ENCODE measurements at regions not wholly inside any gene's neighbourhood (a gene's known extent, or its start where the extent isn't known, plus 50 kb on each side); places are given as distances from the start of the nearest gene placed in this dataset.

GRCh38 chr3:178079966-178080365 lies 456.3 kb upstream of the KCNMB2 start:
- no peak for DNase-seq
- H3K4me3 ChIP-seq (ENCODE audit: low read length) = no peak overlapping the region
- H3K4ac ChIP-seq (ENCODE audit: low read depth, low read length) = no peak overlapping the region
- no peak overlapping the region for H3K9ac ChIP-seq (ENCODE audit: low read length)
- no peak overlapping the region for H3K56ac ChIP-seq (ENCODE audit: low read length)
- no peaks in the 10 kb centered on the region for H3K79me1 ChIP-seq (ENCODE audit: low read length)
- WGBS (ENCODE audit: extremely low coverage, insufficient coverage, low lambda C conversion rate) = no CpG with 5 or more reads among the region's 1 CpG
- H2BK5ac ChIP-seq (ENCODE audit: low read length) = no peak overlapping the region
- H3K18ac ChIP-seq (ENCODE audit: low read length) = no peak overlapping the region
- no peaks in the 10 kb centered on the region for H3K79me2 ChIP-seq (ENCODE audit: control insufficient read depth, insufficient read depth, low read length)
- H3K4me1 ChIP-seq (ENCODE audit: control insufficient read depth, low read depth, low read length) = no peaks in the 10 kb centered on the region
- no peak overlapping the region for H4K8ac ChIP-seq (ENCODE audit: low read depth, low read length)
- H4K5ac ChIP-seq (ENCODE audit: low read length) = no peak overlapping the region
- no peak overlapping the region for H2BK15ac ChIP-seq (replicated peaks; ENCODE audit: low read depth)
- H3K4me2 ChIP-seq (ENCODE audit: low read length) = no peak overlapping the region
- no peak overlapping the region for H2BK120ac ChIP-seq (ENCODE audit: low read depth, low read length)
- H3K23ac ChIP-seq (ENCODE audit: low read length) = no peak overlapping the region
- H2AK5ac ChIP-seq (ENCODE audit: low read length) = no peak overlapping the region
- no peak overlapping the region for H3K27ac ChIP-seq (ENCODE audit: low read depth, low read length)
- no peaks in the 10 kb centered on the region for H3K36me3 ChIP-seq (ENCODE audit: control insufficient read depth, insufficient read depth, low read length)
- no peaks in the 10 kb centered on the region for H3K27me3 ChIP-seq (ENCODE audit: insufficient read depth, low read length, poor library complexity)

- Histone ChIP-seq H3K18ac (ENCODE audit: low read length) (no peak overlapping the region), H3K79me1 (ENCODE audit: low read length) (no peaks in the 10 kb centered on the region), H2BK120ac (ENCODE audit: low read depth, low read length) (peak overlapping the region; percentile 67), H3K9ac (ENCODE audit: low read length) (no peak overlapping the region), H3K4me3 (ENCODE audit: low read length) (no peak overlapping the region), H2BK5ac (ENCODE audit: low read length) (no peak overlapping the region), H3K79me2 (ENCODE audit: control insufficient read depth, insufficient read depth, low read length) (no peaks in the 10 kb centered on the region), H3K27me3 (ENCODE audit: insufficient read depth, low read length, poor library complexity) (no peaks in the 10 kb centered on the region), H3K4ac (ENCODE audit: low read depth, low read length) (no peak overlapping the region), H3K56ac (ENCODE audit: low read length) (no peak overlapping the region), H2BK15ac (replicated peaks; ENCODE audit: low read depth) (peak overlapping the region; percentile 85), H3K4me2 (ENCODE audit: low read length) (no peak overlapping the region), H2AK5ac (ENCODE audit: low read length) (no peak overlapping the region), H3K23ac (ENCODE audit: low read length) (no peak overlapping the region), H4K5ac (ENCODE audit: low read length) (no peak overlapping the region), H4K8ac (ENCODE audit: low read depth, low read length) (no peak overlapping the region), H3K4me1 (ENCODE audit: control insufficient read depth, low read depth, low read length) (peaks cover 7% of the 10 kb centered on the region), H3K27ac (ENCODE audit: low read depth, low read length) (no peak overlapping the region), H3K36me3 (ENCODE audit: control insufficient read depth, insufficient read depth, low read length) (no peaks in the 10 kb centered on the region)
- no CpG with 5 or more reads among the region's 4 CpGs for WGBS (ENCODE audit: extremely low coverage, insufficient coverage, low lambda C conversion rate)
- DNase-seq = no peak
Observed at GRCh38 chr3:178082326-178082906, 453.8 kb upstream of the KCNMB2 start.

- Histone ChIP-seq H3K4me2 (ENCODE audit: low read length) (no peak overlapping the region), H3K36me3 (ENCODE audit: control insufficient read depth, insufficient read depth, low read length) (no peaks in the 10 kb centered on the region), H2AK5ac (ENCODE audit: low read length) (no peak overlapping the region), H3K27ac (ENCODE audit: low read depth, low read length) (no peak overlapping the region), H3K4me3 (ENCODE audit: low read length) (no peak overlapping the region), H2BK5ac (ENCODE audit: low read length) (no peak overlapping the region), H2BK120ac (ENCODE audit: low read depth, low read length) (peak overlapping the region; percentile 74), H3K9ac (ENCODE audit: low read length) (no peak overlapping the region), H4K5ac (ENCODE audit: low read length) (no peak overlapping the region), H3K4me1 (ENCODE audit: control insufficient read depth, low read depth, low read length) (peaks cover 7% of the 10 kb centered on the region), H3K79me1 (ENCODE audit: low read length) (no peaks in the 10 kb centered on the region), H4K8ac (ENCODE audit: low read depth, low read length) (no peak overlapping the region), H3K23ac (ENCODE audit: low read length) (no peak overlapping the region), H3K79me2 (ENCODE audit: control insufficient read depth, insufficient read depth, low read length) (no peaks in the 10 kb centered on the region), H3K18ac (ENCODE audit: low read length) (no peak overlapping the region), H2BK15ac (replicated peaks; ENCODE audit: low read depth) (no peak overlapping the region), H3K27me3 (ENCODE audit: insufficient read depth, low read length, poor library complexity) (no peaks in the 10 kb centered on the region), H3K4ac (ENCODE audit: low read depth, low read length) (peak overlapping the region; percentile 9), H3K56ac (ENCODE audit: low read length) (no peak overlapping the region)
- WGBS (ENCODE audit: extremely low coverage, insufficient coverage, low lambda C conversion rate) = no CpG with 5 or more reads among the region's 6 CpGs
- DNase-seq = peak; percentile 86
Observed at GRCh38 chr3:178083906-178084866, 452.1 kb upstream of the KCNMB2 start.

GRCh38 chr3:178084938-178085816 lies 451.1 kb upstream of the KCNMB2 start:
- Histone ChIP-seq H3K27me3 (ENCODE audit: insufficient read depth, low read length, poor library complexity) (no peaks in the 10 kb centered on the region), H2AK5ac (ENCODE audit: low read length) (no peak overlapping the region), H4K8ac (ENCODE audit: low read depth, low read length) (no peak overlapping the region), H3K4me3 (ENCODE audit: low read length) (no peak overlapping the region), H3K9ac (ENCODE audit: low read length) (no peak overlapping the region), H2BK5ac (ENCODE audit: low read length) (no peak overlapping the region), H3K18ac (ENCODE audit: low read length) (peak overlapping the region; percentile 94), H3K4ac (ENCODE audit: low read depth, low read length) (peak overlapping the region; percentile 79), H3K79me2 (ENCODE audit: control insufficient read depth, insufficient read depth, low read length) (no peaks in the 10 kb centered on the region), H3K36me3 (ENCODE audit: control insufficient read depth, insufficient read depth, low read length) (no peaks in the 10 kb centered on the region), H3K79me1 (ENCODE audit: low read length) (no peaks in the 10 kb centered on the region), H2BK15ac (replicated peaks; ENCODE audit: low read depth) (peak overlapping the region; percentile 99), H3K23ac (ENCODE audit: low read length) (no peak overlapping the region), H3K27ac (ENCODE audit: low read depth, low read length) (no peak overlapping the region), H3K4me2 (ENCODE audit: low read length) (no peak overlapping the region), H2BK120ac (ENCODE audit: low read depth, low read length) (peak overlapping the region; percentile 51), H3K4me1 (ENCODE audit: control insufficient read depth, low read depth, low read length) (peaks cover 7% of the 10 kb centered on the region), H3K56ac (ENCODE audit: low read length) (peak overlapping the region; percentile 56), H4K5ac (ENCODE audit: low read length) (no peak overlapping the region)
- peak; percentile 96 for DNase-seq
- no CpG with 5 or more reads among the region's 6 CpGs for WGBS (ENCODE audit: extremely low coverage, insufficient coverage, low lambda C conversion rate)

GRCh38 chr3:178085817-178086123 lies 450.5 kb upstream of the KCNMB2 start:
- H2BK15ac ChIP-seq (replicated peaks; ENCODE audit: low read depth) = peak overlapping the region; percentile 99
- no peak overlapping the region for H3K27ac ChIP-seq (ENCODE audit: low read depth, low read length)
- no peak overlapping the region for H3K4me3 ChIP-seq (ENCODE audit: low read length)
- no peak overlapping the region for H3K4me2 ChIP-seq (ENCODE audit: low read length)
- no peak overlapping the region for H3K9ac ChIP-seq (ENCODE audit: low read length)
- peak overlapping the region; percentile 56 for H3K56ac ChIP-seq (ENCODE audit: low read length)
- H3K79me2 ChIP-seq (ENCODE audit: control insufficient read depth, insufficient read depth, low read length) = no peaks in the 10 kb centered on the region
- no peak overlapping the region for H2BK5ac ChIP-seq (ENCODE audit: low read length)
- no peak overlapping the region for H3K4ac ChIP-seq (ENCODE audit: low read depth, low read length)
- H3K27me3 ChIP-seq (ENCODE audit: insufficient read depth, low read length, poor library complexity) = no peaks in the 10 kb centered on the region
- H3K79me1 ChIP-seq (ENCODE audit: low read length) = no peaks in the 10 kb centered on the region
- DNase-seq = no peak
- H2AK5ac ChIP-seq (ENCODE audit: low read length) = no peak overlapping the region
- H2BK120ac ChIP-seq (ENCODE audit: low read depth, low read length) = peak overlapping the region; percentile 32
- H3K4me1 ChIP-seq (ENCODE audit: control insufficient read depth, low read depth, low read length) = peaks cover 7% of the 10 kb centered on the region
- no peak overlapping the region for H4K8ac ChIP-seq (ENCODE audit: low read depth, low read length)
- no peak overlapping the region for H3K23ac ChIP-seq (ENCODE audit: low read length)
- no peak overlapping the region for H4K5ac ChIP-seq (ENCODE audit: low read length)
- H3K36me3 ChIP-seq (ENCODE audit: control insufficient read depth, insufficient read depth, low read length) = no peaks in the 10 kb centered on the region
- peak overlapping the region; percentile 94 for H3K18ac ChIP-seq (ENCODE audit: low read length)

All from mesendoderm (in vitro differentiated cells).